Retinal pigment epithelial cell (primary cell): ENCODE measurements at regions not wholly inside any gene's neighbourhood (a gene's known extent, or its start where the extent isn't known, plus 50 kb on each side); places are given as distances from the start of the nearest gene placed in this dataset.
A peak's percentile ranks its signal among the peaks of the same experiment; 100 is the strongest.

ENCODE experiments used
- DNase-seq: peaks from one replicate; pipeline ENCODE4 v3.0.0-alpha.2; 2010; ENCODE audit warnings: low read depth
- H3K4me3 ChIP-seq: 2 replicates; pipeline ENCODE4 v1.5.1; 2011; ENCODE audit warnings: mild to moderate bottlenecking, low read length, control low read depth, moderate library complexity
- TF ChIP-seq, protein P1 (sequence below): conservative IDR thresholded peaks from 2 replicates; pipeline ENCODE4 v1.5.1; 2011; ENCODE audit warnings: low read depth, low read length, control low read depth, inconsistent platforms

DNA sequence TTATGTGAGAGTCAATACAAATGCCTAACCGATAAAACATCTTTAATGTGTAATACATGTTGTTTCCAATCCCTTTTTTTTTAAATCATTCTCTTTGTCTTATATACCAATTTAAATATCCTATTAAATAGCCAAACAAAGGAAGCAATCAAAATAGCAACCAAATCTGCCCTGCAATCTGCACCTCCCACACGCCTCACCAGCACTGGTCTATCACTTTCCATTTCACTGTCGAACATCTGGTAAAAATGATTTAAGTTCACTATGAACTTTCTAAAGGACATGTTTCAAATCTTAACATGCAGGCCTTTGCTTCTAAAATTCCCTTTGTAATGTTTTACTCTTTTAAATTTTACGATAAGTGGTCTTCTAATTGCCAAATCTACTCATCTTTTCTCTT lies 1305.5 kb upstream of the TENM4 start:
- H3K4me3 ChIP-seq, result no peak overlapping the region
- TF ChIP-seq, protein P1, sequence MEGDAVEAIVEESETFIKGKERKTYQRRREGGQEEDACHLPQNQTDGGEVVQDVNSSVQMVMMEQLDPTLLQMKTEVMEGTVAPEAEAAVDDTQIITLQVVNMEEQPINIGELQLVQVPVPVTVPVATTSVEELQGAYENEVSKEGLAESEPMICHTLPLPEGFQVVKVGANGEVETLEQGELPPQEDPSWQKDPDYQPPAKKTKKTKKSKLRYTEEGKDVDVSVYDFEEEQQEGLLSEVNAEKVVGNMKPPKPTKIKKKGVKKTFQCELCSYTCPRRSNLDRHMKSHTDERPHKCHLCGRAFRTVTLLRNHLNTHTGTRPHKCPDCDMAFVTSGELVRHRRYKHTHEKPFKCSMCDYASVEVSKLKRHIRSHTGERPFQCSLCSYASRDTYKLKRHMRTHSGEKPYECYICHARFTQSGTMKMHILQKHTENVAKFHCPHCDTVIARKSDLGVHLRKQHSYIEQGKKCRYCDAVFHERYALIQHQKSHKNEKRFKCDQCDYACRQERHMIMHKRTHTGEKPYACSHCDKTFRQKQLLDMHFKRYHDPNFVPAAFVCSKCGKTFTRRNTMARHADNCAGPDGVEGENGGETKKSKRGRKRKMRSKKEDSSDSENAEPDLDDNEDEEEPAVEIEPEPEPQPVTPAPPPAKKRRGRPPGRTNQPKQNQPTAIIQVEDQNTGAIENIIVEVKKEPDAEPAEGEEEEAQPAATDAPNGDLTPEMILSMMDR, result no peak
- DNase-seq, result no peak

- TF ChIP-seq, protein P1, result peak; percentile 1
- DNase-seq, result no peak
- H3K4me3 ChIP-seq, result no peak overlapping the region
Measured at GRCh38 chr11:80745416-80745815, 1304.6 kb upstream of the TENM4 start.

GRCh38 chr11:80733790-80734189 lies 1293.0 kb upstream of the TENM4 start:
- no peak for DNase-seq
- TF ChIP-seq, protein P1, result no peak
- H3K4me3 ChIP-seq, result no peak overlapping the region

GRCh38 chr11:80733361-80733760 lies 1292.5 kb upstream of the TENM4 start:
- DNase-seq, result no peak
- no peak overlapping the region for H3K4me3 ChIP-seq
- TF ChIP-seq, protein P1, result no peak

- TF ChIP-seq, protein P1, result peak; percentile 58
- H3K4me3 ChIP-seq, result no peak overlapping the region
- no peak for DNase-seq
Measured at GRCh38 chr11:80727315-80727714, 1286.5 kb upstream of the TENM4 start.

- TF ChIP-seq, protein P1, result no peak
- DNase-seq, result no peak
- H3K4me3 ChIP-seq, result no peak overlapping the region
Measured at GRCh38 chr11:80726236-80726635, 1285.4 kb upstream of the TENM4 start.

GRCh38 chr11:80724366-80724765 lies 1283.5 kb upstream of the TENM4 start:
- DNase-seq, result no peak
- TF ChIP-seq, protein P1, result no peak
- no peak overlapping the region for H3K4me3 ChIP-seq
